ENCODE measurements at regions not wholly inside any gene's neighbourhood (a gene's known extent, or its start where the extent isn't known, plus 50 kb on each side); places are given as distances from the start of the nearest gene placed in this dataset.
"Not testable (repeated sequence)": the region's sequence is repeated elsewhere in the genome, so short reads cannot be mapped to it uniquely, and the experiment has no call there.

GRCh38 chr9:41839786-41840185 lies 289.4 kb downstream of the CNTNAP3B start:
- not testable (repeated sequence) for DNase-seq

DNA sequence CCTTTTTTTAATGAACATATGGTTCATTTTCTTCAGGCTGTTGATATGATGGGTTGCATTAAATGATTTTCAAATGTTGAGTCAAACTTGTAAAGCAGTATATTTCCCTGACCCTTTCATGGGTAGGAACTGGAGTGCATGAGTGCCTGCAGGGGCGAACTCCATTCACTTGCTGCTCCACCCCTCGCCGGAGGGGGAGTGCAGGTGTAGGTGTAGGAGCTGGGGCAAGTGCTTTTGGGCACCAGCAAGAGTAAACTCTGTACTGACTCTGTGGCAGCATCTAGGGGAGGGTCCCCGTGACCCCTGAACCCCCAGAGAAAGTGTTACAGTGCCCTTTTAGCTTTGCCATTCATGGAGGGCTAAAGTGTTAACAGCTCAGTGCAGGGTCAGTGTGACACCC lies 290.3 kb downstream of the CNTNAP3B start:
- DNase-seq, result not testable (repeated sequence)

- not testable (repeated sequence) for DNase-seq
Observed at GRCh38 chr9:41838562-41838851, 290.7 kb downstream of the CNTNAP3B start.

DNA sequence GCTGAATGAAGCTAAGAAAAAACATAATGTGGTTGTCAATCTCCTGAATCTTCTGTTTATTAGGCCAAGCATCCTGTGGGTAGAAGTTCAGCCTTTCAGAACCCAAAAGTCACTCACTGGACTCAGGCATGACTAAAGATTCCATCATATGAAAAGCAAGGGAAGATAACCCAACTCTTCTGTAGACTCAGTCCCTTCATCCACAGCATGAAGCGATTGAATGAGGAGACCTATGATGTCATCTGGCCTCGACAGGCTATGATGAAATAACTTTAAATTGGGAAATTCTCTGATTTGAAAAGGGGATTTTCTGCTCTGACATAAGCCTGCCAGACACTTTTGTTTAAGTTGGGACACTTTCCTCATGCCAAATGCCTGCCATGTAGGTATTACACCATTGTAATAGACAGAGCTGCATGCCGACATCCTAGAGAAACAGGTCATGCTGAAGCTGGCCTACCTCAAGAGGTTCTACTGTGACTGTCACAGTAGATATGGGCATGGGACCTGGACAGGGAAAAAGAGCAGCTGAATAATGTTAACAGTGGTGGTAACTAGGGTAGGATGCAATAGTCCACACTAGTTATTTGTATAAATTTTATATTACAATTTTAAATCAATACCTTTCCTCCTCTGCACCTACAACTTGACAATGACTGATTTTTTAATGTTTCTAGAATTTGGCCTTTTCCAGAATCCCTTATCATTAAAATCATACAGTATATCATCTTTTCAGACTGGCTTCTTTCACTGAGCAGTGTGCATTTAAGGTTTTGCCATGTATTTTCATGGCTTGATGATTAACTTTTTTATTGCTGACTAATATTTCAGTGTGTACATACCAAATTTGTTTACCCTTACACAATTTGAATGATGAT lies 291.3 kb downstream of the CNTNAP3B start:
- DNase-seq, result not testable (repeated sequence)

- DNase-seq, result not testable (repeated sequence)
Observed at GRCh38 chr9:41833108-41833507, 296.1 kb downstream of the CNTNAP3B start.

DNA sequence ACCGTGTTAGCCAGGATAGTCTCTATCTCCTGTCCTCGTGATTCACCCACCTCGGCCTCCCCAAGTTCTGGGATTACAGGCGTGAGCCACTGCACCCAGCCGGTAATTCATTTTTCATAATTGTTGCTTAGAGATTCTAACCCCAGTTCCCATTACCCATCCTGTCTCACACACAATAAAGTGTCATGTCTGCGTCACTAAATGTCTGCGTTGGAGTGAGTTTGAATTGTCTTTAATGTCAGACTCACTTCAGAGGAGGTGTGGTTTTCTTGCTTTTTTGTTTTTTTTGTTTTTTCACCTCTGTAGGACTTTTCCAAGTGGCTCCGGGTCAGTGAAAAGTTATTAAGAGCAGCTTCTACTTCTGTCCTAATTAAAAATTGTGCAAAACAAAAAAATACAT lies 304.5 kb downstream of the CNTNAP3B start:
- DNase-seq, result not testable (repeated sequence)

GRCh38 chr9:41802706-41803105 lies 326.5 kb downstream of the CNTNAP3B start:
- not testable (repeated sequence) for DNase-seq

- DNase-seq, result not testable (repeated sequence)
Observed at GRCh38 chr9:41798684-41799083, 330.5 kb downstream of the CNTNAP3B start.

DNA sequence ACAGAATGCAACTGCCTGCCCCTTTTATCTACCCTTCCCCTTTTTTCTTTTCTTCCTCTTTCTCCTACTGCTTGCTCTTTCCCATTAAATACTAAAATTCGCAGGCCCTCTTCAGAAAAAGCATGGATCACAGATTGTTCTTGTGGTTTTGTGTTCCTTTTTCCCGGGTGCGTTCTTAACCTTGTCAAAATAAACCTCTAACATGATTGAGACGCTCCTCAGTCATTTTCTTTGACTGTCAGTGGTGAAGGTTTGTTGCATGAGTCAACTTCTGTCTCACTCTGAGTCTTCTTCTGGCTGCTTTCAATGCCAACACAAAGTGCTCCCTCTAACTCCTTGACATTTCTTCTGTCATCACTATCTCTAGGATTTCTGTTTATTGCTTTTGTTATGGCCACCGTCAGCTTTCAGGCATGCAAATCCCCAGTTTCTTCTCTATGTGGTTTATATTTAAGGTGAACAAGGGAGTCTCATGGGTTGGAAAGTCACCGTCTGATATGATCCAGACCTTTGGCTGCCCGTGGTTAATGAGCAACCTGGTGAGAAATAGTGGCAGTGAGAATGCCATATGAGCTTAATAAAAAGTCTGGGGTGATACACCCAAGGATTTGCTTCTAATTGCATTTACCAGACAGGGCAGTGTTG lies 338.4 kb downstream of the CNTNAP3B start:
- not testable (repeated sequence) for DNase-seq

- DNase-seq, result not testable (repeated sequence)
Observed at GRCh38 chr9:41790007-41790406, 339.2 kb downstream of the CNTNAP3B start.

DNA sequence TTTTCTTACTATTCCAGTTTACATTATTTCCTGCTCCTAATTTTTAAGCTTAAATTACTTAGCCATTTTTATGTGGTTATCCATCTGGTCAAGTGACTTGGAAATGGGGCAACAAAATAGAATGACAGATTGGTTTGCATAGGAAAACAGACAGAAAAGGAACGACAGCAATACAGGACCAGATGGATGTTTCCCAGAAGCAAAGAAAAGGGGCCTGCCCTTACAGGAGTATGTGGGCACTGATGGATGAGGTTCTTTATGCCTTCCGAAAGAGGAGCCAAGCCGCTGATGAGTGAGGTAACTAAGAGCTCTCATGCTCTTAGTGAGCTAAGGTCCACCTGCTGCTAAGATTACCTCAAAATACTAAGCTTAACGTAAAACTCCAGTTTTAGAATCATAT lies 339.8 kb downstream of the CNTNAP3B start:
- not testable (repeated sequence) for DNase-seq

DNA sequence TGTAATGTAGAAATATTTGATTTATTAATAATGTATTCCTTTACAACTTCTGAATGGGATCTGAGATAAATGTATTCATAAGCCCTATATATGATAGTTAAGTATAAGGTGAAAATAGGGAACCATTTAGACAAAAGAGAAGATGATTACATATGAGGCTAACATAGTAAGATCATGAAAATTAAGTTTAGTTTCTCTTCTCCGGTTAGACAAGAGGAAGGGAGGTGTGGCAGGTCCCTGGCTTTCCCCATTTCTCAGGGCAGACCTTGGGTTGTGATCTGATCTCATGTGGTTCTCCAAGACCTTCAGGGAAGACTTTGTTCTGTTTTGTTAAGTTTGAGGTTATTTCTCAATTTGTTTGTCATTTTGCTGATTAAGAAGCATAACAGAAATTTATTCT lies 341.3 kb downstream of the CNTNAP3B start:
- not testable (repeated sequence) for DNase-seq

DNA sequence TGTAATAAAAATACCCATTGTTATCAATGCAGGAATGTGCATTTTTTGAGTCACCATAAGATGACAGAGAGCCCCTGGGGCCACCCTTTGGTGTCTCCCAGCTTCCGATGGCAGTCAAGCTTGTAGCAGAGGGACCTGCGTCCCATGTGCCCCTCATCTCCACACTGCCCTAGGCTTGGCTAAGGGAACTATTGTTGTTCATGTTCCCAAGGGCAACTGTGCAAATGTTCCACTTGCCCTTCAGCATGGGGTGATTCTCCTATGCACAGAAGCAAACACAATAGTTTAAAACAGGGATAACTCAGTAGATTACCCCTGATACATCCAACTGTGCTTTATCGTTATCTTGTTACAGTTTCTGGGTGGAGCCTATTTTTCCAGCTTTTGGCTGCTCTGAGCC lies 342.0 kb downstream of the CNTNAP3B start:
- DNase-seq, result not testable (repeated sequence)

GRCh38 chr9:41784006-41784405 lies 345.2 kb downstream of the CNTNAP3B start:
- not testable (repeated sequence) for DNase-seq

DNA sequence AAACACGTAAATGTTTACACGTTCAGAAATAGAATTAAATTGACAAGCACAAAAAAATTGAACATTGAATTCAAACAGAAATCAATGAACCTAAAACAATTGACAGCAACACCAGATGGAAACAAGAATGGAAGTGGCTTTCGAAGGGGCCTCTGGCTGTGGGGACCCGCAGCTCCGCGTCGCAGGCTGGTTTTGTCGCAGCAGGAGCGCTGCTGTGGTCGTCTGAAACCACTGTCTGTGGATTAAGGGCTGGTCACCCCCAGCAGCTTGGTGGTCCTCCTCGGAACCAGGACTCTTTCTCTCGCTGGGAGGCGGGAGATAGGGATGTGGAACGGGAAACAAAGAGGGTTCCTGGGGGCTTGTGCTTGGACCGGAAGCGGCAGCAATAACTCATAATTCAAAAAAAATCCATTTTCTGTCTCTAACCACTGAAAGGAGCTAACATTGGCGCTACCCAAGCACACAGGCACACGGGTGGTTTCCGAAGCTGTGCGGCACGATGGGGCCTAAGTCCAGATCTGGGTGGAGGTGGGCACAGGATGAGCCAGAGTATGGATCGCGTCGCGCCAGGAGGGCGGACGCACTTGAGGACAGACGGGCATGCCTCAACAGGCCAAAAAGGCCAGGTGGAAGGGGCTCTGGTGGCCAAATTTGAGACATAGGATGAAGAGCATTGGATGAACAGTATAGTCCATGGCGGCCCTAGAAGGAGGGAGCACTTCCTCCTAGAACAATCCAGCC lies 346.0 kb downstream of the CNTNAP3B start:
- not testable (repeated sequence) for DNase-seq

DNA sequence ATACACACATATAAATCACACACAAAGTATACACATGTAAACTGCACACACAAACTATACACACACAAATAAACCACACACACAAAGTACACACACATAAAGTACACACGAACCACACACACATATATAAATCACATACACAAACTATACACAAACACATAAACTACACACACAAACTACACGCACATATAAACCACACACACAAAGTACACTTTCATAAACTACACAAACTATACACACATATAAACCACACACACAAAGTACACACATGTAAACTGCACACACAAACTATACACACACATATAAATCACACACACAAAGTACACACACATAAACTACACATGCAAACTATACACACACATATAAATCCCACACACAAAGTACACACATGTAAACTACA lies 347.3 kb downstream of the CNTNAP3B start:
- not testable (repeated sequence) for DNase-seq

DNA sequence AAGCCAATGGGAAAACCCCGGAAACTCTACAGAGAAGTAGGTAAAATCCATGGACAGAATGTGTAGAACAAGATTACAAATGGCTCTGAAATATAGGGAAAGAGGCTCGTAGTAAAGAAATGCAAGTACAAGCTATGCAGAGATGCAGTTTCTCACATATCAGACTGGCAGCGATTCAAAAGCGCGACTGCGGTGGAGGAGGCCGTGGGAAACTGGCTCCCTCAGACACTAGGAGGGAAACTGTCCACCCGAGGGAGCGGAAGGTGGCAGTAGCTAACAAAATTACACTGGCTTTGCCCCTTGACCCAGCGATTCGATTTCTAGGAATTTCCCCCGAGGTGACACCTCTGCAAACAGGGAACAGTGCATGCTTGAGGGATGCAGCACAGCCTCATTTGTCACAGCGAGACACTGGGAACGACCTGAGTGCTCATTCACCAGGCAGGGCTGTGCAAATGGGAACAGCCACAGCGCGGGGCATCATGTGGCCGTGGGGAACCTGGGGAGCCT lies 349.3 kb downstream of the CNTNAP3B start:
- DNase-seq, result not testable (repeated sequence)

GRCh38 chr9:41779192-41779591 lies 350.0 kb downstream of the CNTNAP3B start:
- not testable (repeated sequence) for DNase-seq

GRCh38 chr9:41778535-41779071 lies 350.6 kb downstream of the CNTNAP3B start:
- DNase-seq, result not testable (repeated sequence)

DNA sequence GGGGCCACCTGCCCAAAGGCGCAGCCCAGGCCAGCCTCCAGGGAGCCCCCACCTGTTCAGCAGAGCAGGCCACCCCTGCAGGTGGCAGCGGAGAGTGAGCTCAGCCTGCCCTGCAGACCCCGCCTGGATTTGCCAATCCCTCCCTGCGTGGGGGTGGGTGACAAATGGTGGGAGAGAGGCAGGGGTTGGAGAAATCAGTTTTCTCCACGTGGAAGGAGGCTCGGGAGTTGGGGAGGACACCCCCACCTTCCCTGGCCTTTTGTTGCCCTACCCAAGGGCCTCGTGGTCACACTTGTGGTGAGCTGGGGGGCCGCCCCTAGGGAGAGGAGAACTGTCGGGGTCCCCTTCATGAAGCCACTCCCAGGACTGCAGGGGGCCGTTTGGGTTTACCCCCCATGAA lies 351.7 kb downstream of the CNTNAP3B start:
- not testable (repeated sequence) for DNase-seq

GRCh38 chr9:41772541-41772940 lies 356.7 kb downstream of the CNTNAP3B start:
- not testable (repeated sequence) for DNase-seq

GRCh38 chr9:41771693-41772092 lies 357.5 kb downstream of the CNTNAP3B start:
- not testable (repeated sequence) for DNase-seq

GRCh38 chr9:41754822-41755221 lies 374.4 kb downstream of the CNTNAP3B start:
- not testable (repeated sequence) for DNase-seq

Measured in NCI-H146 (cell line).